HG02798 (cell line): ENCODE measurements at regions not wholly inside any gene's neighbourhood (a gene's known extent, or its start where the extent isn't known, plus 50 kb on each side); places are given as distances from the start of the nearest gene placed in this dataset.
"Not testable (repeated sequence)": the region's sequence is repeated elsewhere in the genome, so short reads cannot be mapped to it uniquely, and the experiment has no call there.

Experiments
- ATAC-seq: cut with Tn5 transposase; IDR thresholded peaks from one replicate; pipeline ENCODE4 v1.9.1; 2021; ENCODE audit warnings: mild to moderate bottlenecking; ENCODE audit not compliant: unreplicated experiment, poor library complexity

GRCh38 chr3:8286749-8287148 lies 214.9 kb upstream of the LMCD1 start:
- no peak for ATAC-seq

- no peak for ATAC-seq
These were observed 211.0 kb upstream of the LMCD1 start for GRCh38 chr3:8290611-8291010.

- ATAC-seq, result no peak
These were observed 205.2 kb upstream of the LMCD1 start for GRCh38 chr3:8296461-8296860.

- ATAC-seq, result no peak
These were observed 203.3 kb upstream of the LMCD1 start for GRCh38 chr3:8298021-8298954.

GRCh38 chr3:8301977-8302735 lies 199.5 kb upstream of the LMCD1 start:
- ATAC-seq, result peak; percentile 63

- ATAC-seq, result no peak
These were observed 198.2 kb upstream of the LMCD1 start for GRCh38 chr3:8303466-8303865.

GRCh38 chr3:8305371-8305770 lies 196.3 kb upstream of the LMCD1 start:
- no peak for ATAC-seq

- no peak for ATAC-seq
These were observed 194.0 kb upstream of the LMCD1 start for GRCh38 chr3:8307545-8308110.

GRCh38 chr3:8311321-8311720 lies 190.3 kb upstream of the LMCD1 start:
- ATAC-seq, result no peak

GRCh38 chr3:8312685-8313084 lies 188.9 kb upstream of the LMCD1 start:
- no peak for ATAC-seq

- no peak for ATAC-seq
These were observed 187.9 kb upstream of the LMCD1 start for GRCh38 chr3:8313560-8314267.

- ATAC-seq, result not testable (repeated sequence)
These were observed 186.1 kb upstream of the LMCD1 start for GRCh38 chr3:8315526-8315925.

GRCh38 chr3:8317661-8318649 lies 183.7 kb upstream of the LMCD1 start:
- ATAC-seq, result no peak

- ATAC-seq, result no peak
These were observed 181.5 kb upstream of the LMCD1 start for GRCh38 chr3:8319935-8320634.

- no peak for ATAC-seq
These were observed 180.7 kb upstream of the LMCD1 start for GRCh38 chr3:8320711-8321458.

- peak; percentile 78 for ATAC-seq
These were observed 176.9 kb upstream of the LMCD1 start for GRCh38 chr3:8324747-8325146.

GRCh38 chr3:8325306-8325705 lies 176.3 kb upstream of the LMCD1 start:
- ATAC-seq, result no peak

- ATAC-seq, result not testable (repeated sequence)
These were observed 175.8 kb upstream of the LMCD1 start for GRCh38 chr3:8325833-8326232.
